H9 (cell line): ENCODE measurements at regions not wholly inside any gene's neighbourhood (a gene's known extent, or its start where the extent isn't known, plus 50 kb on each side); places are given as distances from the start of the nearest gene placed in this dataset.

Source experiments
- DNase-seq: peaks from one replicate; pipeline ENCODE4 v3.0.0-alpha.2; 2017
- H2AFZ ChIP-seq: one replicate; pipeline ENCODE4 v1.6.1; 2013; ENCODE audit warnings: mild to moderate bottlenecking, low read length, control low read depth, moderate library complexity
- H2AK5ac ChIP-seq: 2 replicates; pipeline ENCODE4 v1.6.1; 2013; ENCODE audit warnings: low read length, control low read depth, mixed read lengths; ENCODE audit not compliant: insufficient read length
- H2BK120ac ChIP-seq: one replicate; pipeline ENCODE4 v1.6.1; 2013; ENCODE audit warnings: low read depth, mild to moderate bottlenecking, low read length, control low read depth, inconsistent platforms; ENCODE audit not compliant: poor library complexity, severe bottlenecking
- H2BK12ac ChIP-seq: 2 replicates; pipeline ENCODE4 v1.6.1; 2013; ENCODE audit warnings: low read length, control low read depth, mixed read lengths, low read depth; ENCODE audit not compliant: insufficient read length
- H2BK15ac ChIP-seq: 2 replicates; pipeline ENCODE4 v1.6.1; 2013; ENCODE audit warnings: low read depth, low read length, control low read depth
- H2BK20ac ChIP-seq: one replicate; pipeline ENCODE4 v1.6.1; 2013; ENCODE audit warnings: low read depth, mild to moderate bottlenecking, low read length, control low read depth, inconsistent platforms; ENCODE audit not compliant: poor library complexity, severe bottlenecking
- H2BK5ac ChIP-seq: 2 replicates; pipeline ENCODE4 v1.6.1; 2013; ENCODE audit warnings: low read length, control low read depth, mixed read lengths; ENCODE audit not compliant: insufficient read length
- H3K14ac ChIP-seq: 2 replicates; pipeline ENCODE4 v1.6.1; 2013; ENCODE audit warnings: low read length, control low read depth; ENCODE audit not compliant: insufficient read depth
- H3K18ac ChIP-seq: 2 replicates; pipeline ENCODE4 v1.6.1; 2013; ENCODE audit warnings: low read depth, mild to moderate bottlenecking, mixed read lengths, low read length, control low read depth; ENCODE audit not compliant: insufficient read length
- H3K23ac ChIP-seq: 2 replicates; pipeline ENCODE4 v1.6.1; 2013; ENCODE audit warnings: low read length, control low read depth, mixed read lengths, low read depth; ENCODE audit not compliant: insufficient read length
- H3K23me2 ChIP-seq: 2 replicates; pipeline ENCODE4 v1.6.1; 2013; ENCODE audit warnings: low read depth, mild to moderate bottlenecking, mixed read lengths, low read length, control low read depth; ENCODE audit not compliant: insufficient read length, poor library complexity, severe bottlenecking
- H3K27ac ChIP-seq: 2 replicates; pipeline ENCODE4 v1.5.1; 2013; ENCODE audit warnings: low read length, control low read depth, mixed read lengths, low read depth; ENCODE audit not compliant: insufficient read length
- H3K27me3 ChIP-seq: 2 replicates; pipeline ENCODE4 v1.6.1; 2013; ENCODE audit warnings: low read length, control low read depth, inconsistent platforms; ENCODE audit not compliant: insufficient read depth
- H3K4ac ChIP-seq: 2 replicates; pipeline ENCODE4 v1.6.1; 2013; ENCODE audit warnings: low read depth, mild to moderate bottlenecking, control low read depth, inconsistent platforms, low read length, moderate library complexity
- H3K4me1 ChIP-seq: 2 replicates; pipeline ENCODE4 v1.6.1; 2013; ENCODE audit warnings: low read length, control low read depth, inconsistent platforms; ENCODE audit not compliant: insufficient read depth
- H3K4me2 ChIP-seq: 2 replicates; pipeline ENCODE4 v1.6.1; 2013; ENCODE audit warnings: low read length, control low read depth, mixed read lengths; ENCODE audit not compliant: insufficient read length, insufficient read depth
- H3K56ac ChIP-seq: 2 replicates; pipeline ENCODE4 v1.6.1; 2013; ENCODE audit warnings: low read depth, mild to moderate bottlenecking, mixed read lengths, low read length, control low read depth; ENCODE audit not compliant: insufficient read length
- H3K79me1 ChIP-seq: 2 replicates; pipeline ENCODE4 v1.6.1; 2013; ENCODE audit warnings: low read depth, mild to moderate bottlenecking, moderate library complexity, low read length, control low read depth, inconsistent platforms; ENCODE audit not compliant: insufficient read depth, poor library complexity, severe bottlenecking
- H3K79me2 ChIP-seq: 2 replicates; pipeline ENCODE4 v1.6.1; 2013; ENCODE audit warnings: low read length, control low read depth, inconsistent platforms; ENCODE audit not compliant: insufficient read depth
- H3K9ac ChIP-seq: 2 replicates; pipeline ENCODE4 v1.6.1; 2013; ENCODE audit warnings: low read length, control low read depth, mixed read lengths; ENCODE audit not compliant: insufficient read length; ENCODE audit errors: extremely low read depth
- H3K9me3 ChIP-seq: one replicate; pipeline ENCODE4 v1.6.1; 2013; ENCODE audit warnings: low read depth, low read length, inconsistent platforms; ENCODE audit not compliant: control insufficient read depth
- H3T11ph ChIP-seq: one replicate; pipeline ENCODE4 v1.6.1; 2013; ENCODE audit warnings: mild to moderate bottlenecking, low read length, control low read depth, inconsistent platforms
- H4K20me1 ChIP-seq: one replicate; pipeline ENCODE4 v1.6.1; 2013; ENCODE audit not compliant: control insufficient read depth, insufficient read length, insufficient read depth
- H4K5ac ChIP-seq: 2 replicates; pipeline ENCODE4 v1.6.1; 2013; ENCODE audit warnings: low read depth, mild to moderate bottlenecking, mixed read lengths, low read length, control low read depth; ENCODE audit not compliant: insufficient read length
- H4K8ac ChIP-seq: replicated peaks from 2 replicates; pipeline ENCODE4 v1.6.1; 2013; ENCODE audit warnings: low read length, control low read depth, mixed read lengths, low read depth; ENCODE audit not compliant: insufficient read length
- H4K91ac ChIP-seq: 2 replicates; pipeline ENCODE4 v1.6.1; 2013; ENCODE audit warnings: low read depth, mild to moderate bottlenecking, moderate library complexity, mixed read lengths, low read length, control low read depth; ENCODE audit not compliant: insufficient read length
- H3K27ac Mint-ChIP-seq, 3 experiments: 2 replicates in 2 of 3; 3 replicates in 1 of 3; pipeline ENCODE4 v1.8.0; 2020 to 2021; ENCODE audit warnings: mixed read lengths in 3 of 3, mild to moderate bottlenecking in 1 of 3, moderate library complexity in 1 of 3
- H3K27me3 Mint-ChIP-seq: 2 replicates; pipeline ENCODE4 v1.8.0; 2021; ENCODE audit warnings: low read depth, mild to moderate bottlenecking, moderate library complexity, mixed read lengths
- H3K36me3 Mint-ChIP-seq, 3 experiments: 2 replicates in 2 of 3; 3 replicates in 1 of 3; pipeline ENCODE4 v1.8.0; 2020 to 2021; ENCODE audit warnings: low read depth in 3 of 3, mixed read lengths in 3 of 3; ENCODE audit not compliant: insufficient read depth in 1 of 3
- H3K4me1 Mint-ChIP-seq, 2 experiments: 2 replicates each; pipeline ENCODE4 v1.8.0; 2020; ENCODE audit warnings: mixed read lengths in 2 of 2
- H3K4me3 Mint-ChIP-seq, 2 experiments: 2 replicates in 1 of 2; 3 replicates in 1 of 2; pipeline ENCODE4 v1.8.0; 2020 to 2021; ENCODE audit warnings: mild to moderate bottlenecking in 2 of 2, mixed read lengths in 2 of 2, moderate library complexity in 1 of 2
- H3K9me3 Mint-ChIP-seq, 2 experiments: 2 replicates in 1 of 2; 3 replicates in 1 of 2; pipeline ENCODE4 v1.8.0; 2020; ENCODE audit warnings: mild to moderate bottlenecking in 2 of 2, mixed read lengths in 2 of 2, moderate library complexity in 1 of 2
- CTCF ChIP-seq: fragments of 200-600 bp; sonication (generic); conservative IDR thresholded peaks from 3 replicates; pipeline ENCODE4 v1.8.0; 2021; ENCODE audit warnings: antibody characterized with exemption, mild to moderate bottlenecking
- WGBS: extraction: QIAGEN DNeasy Blood & Tissue Kit; methylation state at CpG from one replicate; pipeline ENCODE4 v1.1.7; 2013; ENCODE audit warnings: missing lambda C conversion rate, low lambda C conversion rate, mixed read lengths; ENCODE audit not compliant: insufficient read length; ENCODE audit errors: extremely low coverage; 5-methylcytosine and 5-hydroxymethylcytosine counted together

- Histone ChIP-seq H3K79me2 (no peaks in the 10 kb centered on the region), H3K23ac (no peak overlapping the region), H2AK5ac (no peak overlapping the region), H3K27ac (no peak overlapping the region), H2BK5ac (no peak overlapping the region), H3K23me2 (no peaks in the 10 kb centered on the region), H3K18ac (no peak overlapping the region), H3T11ph (no peak overlapping the region), H4K8ac (no peak overlapping the region), H2BK15ac (no peak overlapping the region), H4K20me1 (no peaks in the 10 kb centered on the region), H3K9me3 (no peaks in the 10 kb centered on the region), H3K4me1 (no peaks in the 10 kb centered on the region), H2BK12ac (no peak overlapping the region), H3K79me1 (no peaks in the 10 kb centered on the region), H3K9ac (no peak overlapping the region), H4K91ac (no peak overlapping the region), H3K27me3 (no peaks in the 10 kb centered on the region), H2BK120ac (no peak overlapping the region), H3K14ac (no peak overlapping the region), H4K5ac (no peak overlapping the region), H2AFZ (no peak overlapping the region), H2BK20ac (no peak overlapping the region), H3K56ac (no peak overlapping the region), H3K4ac (no peak overlapping the region), H3K4me2 (no peak overlapping the region)
- no CpG with 5 or more reads among the region's 3 CpGs for WGBS
- Mint-ChIP-seq H3K4me1 (no peaks in the 10 kb centered on the region), H3K9me3 (peaks cover 22 to 23% of the 10 kb centered on the region in 2 experiments), H3K36me3 (peaks cover 6 to 20% (median 8%) of the 10 kb centered on the region in 3 experiments; a peak in 6 of 7 replicates), H3K27me3 (no peaks in the 10 kb centered on the region; the same call in 1 of the 2 replicates), H3K27ac (no peak overlapping the region), H3K4me3 (no peak overlapping the region)
- no peak for TF ChIP-seq CTCF
- no peak for DNase-seq
Observed at GRCh38 chr4:154927126-154927680, 146.1 kb downstream of the RBM46 start.
